ENCODE measurements at regions not wholly inside any gene's neighbourhood (a gene's known extent, or its start where the extent isn't known, plus 50 kb on each side); places are given as distances from the start of the nearest gene placed in this dataset.

DNA sequence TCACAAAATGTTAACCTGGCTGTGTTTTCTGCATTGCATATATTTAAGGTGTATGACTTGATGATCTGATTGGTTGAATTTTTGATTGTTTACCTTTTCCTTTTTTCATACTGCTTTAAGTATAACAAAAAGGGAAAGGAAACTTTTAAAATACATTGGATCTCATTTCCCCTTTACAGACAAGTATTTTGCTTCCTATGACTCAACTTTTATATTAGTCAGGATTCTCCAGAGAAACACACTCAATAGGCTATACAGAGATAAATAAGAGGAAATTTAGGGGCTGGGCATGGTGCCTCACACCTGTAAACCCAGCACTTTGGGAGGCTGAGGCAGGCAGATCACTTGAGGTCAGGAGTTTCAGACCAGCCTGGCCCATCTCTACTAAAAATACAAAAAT, 205.8 kb downstream of the TJP1 start:
- intact Hi-C loops (cut with DNase I), result no loop called here
- Histone ChIP-seq H3K4me3 (ENCODE audit: low read length in 2 of 2) (no peak overlapping the region), H3K36me3 (ENCODE audit: control insufficient read depth in 1 of 2, insufficient read depth in 2 of 2, low read length in 1 of 2) (no peaks in the 10 kb centered on the region), H3K4me1 (ENCODE audit: control insufficient read depth in 1 of 2, insufficient read depth in 2 of 2, low read length in 2 of 2) (peaks cover 0 to 3% of the 10 kb centered on the region in 2 donors), H3K27ac (ENCODE audit: low read depth in 1 of 2, low read length in 2 of 2) (no peak overlapping the region), H3K27me3 (ENCODE audit: control insufficient read depth in 1 of 2, insufficient read depth in 2 of 2, low read length in 1 of 2) (no peaks in the 10 kb centered on the region), H3K9me3 (ENCODE audit: control insufficient read depth, low read length) (no peaks in the 10 kb centered on the region)
- no peak for ATAC-seq (ENCODE audit: low FRiP score)
- DNase-seq, result no peak

DNA sequence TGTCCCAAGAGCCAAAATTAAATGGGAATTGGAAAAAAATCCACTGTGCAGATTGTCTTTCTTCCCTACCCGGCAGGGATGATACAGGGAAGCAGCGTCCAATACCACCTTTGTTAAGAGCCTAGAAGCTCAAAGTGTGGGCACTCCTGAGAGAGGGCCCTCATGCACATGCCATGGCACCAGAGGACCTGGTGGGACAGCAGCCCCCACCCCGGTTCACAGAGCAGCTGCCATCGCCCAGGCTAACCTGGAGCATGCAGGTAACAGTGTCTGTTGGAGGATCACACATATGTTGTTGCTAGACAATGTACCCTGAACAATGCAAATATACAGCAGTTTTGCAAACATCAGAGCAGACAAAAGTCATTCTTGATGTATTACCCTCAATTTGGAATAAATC, 206.5 kb downstream of the TJP1 start:
- ATAC-seq (ENCODE audit: low FRiP score) (no peak), DNase-seq (no peak)
- Histone ChIP-seq H3K27ac (ENCODE audit: low read depth in 1 of 2, low read length in 2 of 2) (no peak overlapping the region), H3K4me3 (ENCODE audit: low read length in 2 of 2) (no peak overlapping the region), H3K36me3 (ENCODE audit: control insufficient read depth in 1 of 2, insufficient read depth in 2 of 2, low read length in 1 of 2) (no peaks in the 10 kb centered on the region), H3K27me3 (ENCODE audit: control insufficient read depth in 1 of 2, insufficient read depth in 2 of 2, low read length in 1 of 2) (no peaks in the 10 kb centered on the region), H3K4me1 (ENCODE audit: control insufficient read depth in 1 of 2, insufficient read depth in 2 of 2, low read length in 2 of 2) (peaks cover 0 to 3% of the 10 kb centered on the region in 2 donors), H3K9me3 (ENCODE audit: control insufficient read depth, low read length) (no peaks in the 10 kb centered on the region)
- intact Hi-C loops (cut with DNase I), result no loop called here
- WGBS, 2 donors, result 92 to 97% methylated on average over 4 of the region's 4 CpGs

DNA sequence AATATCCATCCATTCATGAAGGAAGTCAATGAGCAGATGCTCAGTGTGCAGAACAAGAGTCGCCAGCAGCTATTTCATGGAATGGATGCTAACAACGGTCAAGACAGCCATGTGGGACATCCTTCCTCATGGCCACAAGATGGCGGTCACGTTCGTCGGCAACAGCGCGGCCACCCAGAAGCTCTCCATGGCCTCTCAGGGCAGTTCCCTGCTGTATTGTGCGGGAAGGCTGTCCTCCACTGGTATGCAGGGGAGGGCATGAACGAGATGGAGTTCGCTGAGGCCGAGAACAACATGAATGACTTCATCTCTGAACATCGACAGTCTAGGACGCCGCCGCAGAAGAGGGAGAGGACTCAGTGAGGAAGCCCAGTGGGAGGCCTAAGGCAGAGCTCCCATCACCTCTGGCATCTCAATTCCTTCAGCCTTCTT, 208.3 kb downstream of the TJP1 start:
- Histone ChIP-seq H3K4me1 (ENCODE audit: control insufficient read depth in 1 of 2, insufficient read depth in 2 of 2, low read length in 2 of 2) (peaks cover 0 to 3% of the 10 kb centered on the region in 2 donors), H3K36me3 (ENCODE audit: control insufficient read depth in 1 of 2, insufficient read depth in 2 of 2, low read length in 1 of 2) (no peaks in the 10 kb centered on the region), H3K27me3 (ENCODE audit: control insufficient read depth in 1 of 2, insufficient read depth in 2 of 2, low read length in 1 of 2) (no peaks in the 10 kb centered on the region), H3K27ac (ENCODE audit: low read depth in 1 of 2, low read length in 2 of 2) (no peak overlapping the region), H3K4me3 (ENCODE audit: low read length in 2 of 2) (no peak overlapping the region), H3K9me3 (ENCODE audit: control insufficient read depth, low read length) (no peaks in the 10 kb centered on the region)
- DNase-seq (no peak), ATAC-seq (ENCODE audit: low FRiP score) (no peak)
- intact Hi-C loops (cut with DNase I), result no loop called here
- 92 to 94% methylated on average over 16 of the region's 16 CpGs for WGBS, 2 donors

DNA sequence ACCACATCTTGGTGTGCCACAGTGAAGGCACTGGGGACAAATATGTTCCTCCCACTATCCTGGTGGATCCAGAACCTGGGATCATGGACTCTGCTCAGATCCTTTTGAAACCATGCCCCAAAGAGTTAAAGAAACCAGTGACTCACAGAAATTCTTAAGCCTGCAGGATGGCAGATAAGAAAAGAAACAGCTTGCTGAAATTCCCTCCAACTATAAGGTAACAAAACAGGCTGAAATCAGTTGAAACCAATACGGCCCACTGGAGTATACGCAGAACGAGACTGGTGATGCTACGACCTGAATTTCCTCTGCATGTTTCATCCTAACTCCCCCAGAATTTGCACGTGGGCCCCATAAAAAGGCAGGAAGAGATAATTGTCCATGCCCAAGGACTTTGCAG, 209.6 kb downstream of the TJP1 start:
- DNase-seq, result no peak
- Histone ChIP-seq H3K27me3 (ENCODE audit: control insufficient read depth in 1 of 2, insufficient read depth in 2 of 2, low read length in 1 of 2) (no peaks in the 10 kb centered on the region), H3K4me3 (ENCODE audit: low read length in 2 of 2) (no peak overlapping the region), H3K36me3 (ENCODE audit: control insufficient read depth in 1 of 2, insufficient read depth in 2 of 2, low read length in 1 of 2) (no peaks in the 10 kb centered on the region), H3K9me3 (ENCODE audit: control insufficient read depth, low read length) (no peaks in the 10 kb centered on the region), H3K27ac (ENCODE audit: low read depth in 1 of 2, low read length in 2 of 2) (no peak overlapping the region), H3K4me1 (ENCODE audit: control insufficient read depth in 1 of 2, insufficient read depth in 2 of 2, low read length in 2 of 2) (peaks cover 0 to 3% of the 10 kb centered on the region in 2 donors)
- ATAC-seq (ENCODE audit: low FRiP score), result no peak
- intact Hi-C loops (cut with DNase I), result no loop called here
- 1 to 9% methylated on average over 5 of the region's 5 CpGs for WGBS, 2 donors

DNA sequence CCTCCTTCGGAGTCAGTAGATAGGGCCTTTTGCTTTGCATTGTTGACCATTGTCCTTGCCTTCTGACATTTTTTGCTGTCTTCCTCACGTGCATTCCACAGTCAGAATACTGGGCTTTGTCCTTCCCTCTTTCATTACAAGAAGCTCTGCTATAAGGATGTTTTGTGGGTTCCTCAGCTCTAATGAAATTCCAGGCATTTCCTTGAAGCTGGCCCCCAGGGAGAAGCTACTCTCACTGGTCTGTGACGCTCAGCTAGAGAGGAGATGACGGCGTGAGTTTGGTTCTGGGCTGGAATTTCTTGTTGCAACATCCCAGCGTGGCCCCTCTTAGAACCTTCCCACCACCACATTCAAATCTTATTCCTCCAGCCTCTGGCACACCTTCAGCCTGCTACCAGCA, 210.2 kb downstream of the TJP1 start:
- no peak for ATAC-seq (ENCODE audit: low FRiP score)
- 21 to 27% methylated on average over 6 of the region's 6 CpGs for WGBS, 2 donors
- DNase-seq, result no peak

DNA sequence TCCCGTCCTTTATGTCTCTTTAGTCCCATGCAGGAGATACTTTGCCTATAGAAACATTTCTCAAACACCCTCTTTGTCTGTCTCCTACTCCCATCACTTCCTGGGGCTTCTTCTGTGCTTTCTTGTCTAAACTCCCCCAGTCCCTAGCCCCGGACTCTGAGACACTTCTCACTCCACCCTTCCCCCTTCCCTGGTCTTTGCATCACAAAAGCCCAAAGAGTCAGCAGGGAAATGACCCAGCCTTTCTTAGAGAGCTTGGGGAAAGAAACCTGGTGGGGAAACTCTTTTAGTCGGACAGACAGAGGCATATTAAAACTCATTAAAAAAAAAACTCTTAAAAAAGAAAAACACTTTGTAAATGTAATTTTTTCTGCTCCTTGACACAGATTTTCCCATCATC, 211.2 kb downstream of the TJP1 start:
- WGBS, 2 donors, result 88 to 92% methylated on average over 3 of the region's 3 CpGs
- intact Hi-C loops (cut with DNase I), result no loop called here

More for the DNA sequence above, 210.2 kb downstream of the TJP1 start:
- H3K4me1 ChIP-seq (ENCODE audit: control insufficient read depth in 1 of 2, insufficient read depth in 2 of 2, low read length in 2 of 2), result peaks cover 0 to 3% of the 10 kb centered on the region in 2 donors
- no peak overlapping the region for H3K27ac ChIP-seq (ENCODE audit: low read depth in 1 of 2, low read length in 2 of 2)
- H3K9me3 ChIP-seq (ENCODE audit: control insufficient read depth, low read length), result no peaks in the 10 kb centered on the region
- no peak overlapping the region for H3K4me3 ChIP-seq (ENCODE audit: low read length in 2 of 2)
- H3K27me3 ChIP-seq (ENCODE audit: control insufficient read depth in 1 of 2, insufficient read depth in 2 of 2, low read length in 1 of 2), result no peaks in the 10 kb centered on the region
- no peaks in the 10 kb centered on the region for H3K36me3 ChIP-seq (ENCODE audit: control insufficient read depth in 1 of 2, insufficient read depth in 2 of 2, low read length in 1 of 2)
- intact Hi-C loops (cut with DNase I), result no loop called here

DNA sequence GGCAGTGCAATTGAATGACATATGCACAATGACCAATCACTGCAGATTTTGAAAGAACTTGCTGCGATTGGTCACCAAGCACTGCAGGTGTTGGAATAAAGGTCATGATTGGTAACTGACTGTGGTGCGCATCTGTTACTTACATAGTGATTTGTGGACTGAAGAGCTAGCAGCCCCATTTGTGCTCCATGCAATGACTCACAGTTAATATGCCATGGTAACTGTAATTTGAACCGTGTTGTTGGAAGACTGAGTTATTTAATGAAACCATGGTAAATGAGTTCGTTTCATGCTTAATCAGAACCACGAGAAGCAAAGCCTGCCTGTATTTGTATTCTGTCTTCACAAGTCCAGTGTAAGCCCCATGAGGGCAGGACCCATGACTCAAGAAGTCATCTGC, 220.5 kb downstream of the TJP1 start:
- no peaks in the 10 kb centered on the region for H3K4me1 ChIP-seq (ENCODE audit: control insufficient read depth in 1 of 2, insufficient read depth in 2 of 2, low read length in 2 of 2)
- intact Hi-C loops (cut with DNase I), result no loop called here
- no peaks in the 10 kb centered on the region for H3K9me3 ChIP-seq (ENCODE audit: control insufficient read depth, low read length)
- ATAC-seq (ENCODE audit: low FRiP score) (no peak), DNase-seq (no peak)
- H3K27me3 ChIP-seq (ENCODE audit: control insufficient read depth in 1 of 2, insufficient read depth in 2 of 2, low read length in 1 of 2), result no peaks in the 10 kb centered on the region
- 93 to 96% methylated on average over 5 of the region's 5 CpGs for WGBS, 2 donors
- H3K27ac ChIP-seq (ENCODE audit: low read depth in 1 of 2, low read length in 2 of 2), result no peak overlapping the region
- no peaks in the 10 kb centered on the region for H3K36me3 ChIP-seq (ENCODE audit: control insufficient read depth in 1 of 2, insufficient read depth in 2 of 2, low read length in 1 of 2)
- H3K4me3 ChIP-seq (ENCODE audit: low read length in 2 of 2), result no peak overlapping the region

More for the DNA sequence above, 211.2 kb downstream of the TJP1 start:
- no peaks in the 10 kb centered on the region for H3K27me3 ChIP-seq (ENCODE audit: control insufficient read depth in 1 of 2, insufficient read depth in 2 of 2, low read length in 1 of 2)
- peaks cover 0 to 3% of the 10 kb centered on the region in 2 donors for H3K4me1 ChIP-seq (ENCODE audit: control insufficient read depth in 1 of 2, insufficient read depth in 2 of 2, low read length in 2 of 2)
- no peaks in the 10 kb centered on the region for H3K36me3 ChIP-seq (ENCODE audit: control insufficient read depth in 1 of 2, insufficient read depth in 2 of 2, low read length in 1 of 2)
- no peaks in the 10 kb centered on the region for H3K9me3 ChIP-seq (ENCODE audit: control insufficient read depth, low read length)
- no peak for DNase-seq
- ATAC-seq (ENCODE audit: low FRiP score), result no peak
- no peak overlapping the region for H3K27ac ChIP-seq (ENCODE audit: low read depth in 1 of 2, low read length in 2 of 2)
- no peak overlapping the region for H3K4me3 ChIP-seq (ENCODE audit: low read length in 2 of 2)

DNA sequence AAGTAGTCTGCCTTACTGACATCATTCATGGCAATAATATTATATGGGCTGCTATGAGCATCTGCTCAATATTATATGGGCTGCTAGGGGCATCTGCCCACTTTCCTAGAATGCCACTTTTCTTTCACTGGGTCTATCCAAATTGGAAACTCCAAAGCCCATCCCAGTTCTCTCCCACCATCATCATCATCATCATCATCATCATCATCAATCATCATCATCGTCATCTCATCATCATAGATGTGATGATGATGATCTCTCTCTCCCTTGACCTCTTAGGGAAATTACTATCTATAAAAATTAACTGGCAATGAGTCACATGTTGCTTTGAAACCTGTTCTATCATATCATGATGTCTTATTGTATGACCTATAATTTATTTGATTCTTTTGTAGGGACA, 222.0 kb downstream of the TJP1 start:
- WGBS, 2 donors, result 75 to 100% methylated on average over 1 of the region's 1 CpG
- DNase-seq (no peak), ATAC-seq (ENCODE audit: low FRiP score) (no peak)
- H3K36me3 ChIP-seq (ENCODE audit: control insufficient read depth in 1 of 2, insufficient read depth in 2 of 2, low read length in 1 of 2), result no peaks in the 10 kb centered on the region
- no peak overlapping the region for H3K27ac ChIP-seq (ENCODE audit: low read depth in 1 of 2, low read length in 2 of 2)
- H3K27me3 ChIP-seq (ENCODE audit: control insufficient read depth in 1 of 2, insufficient read depth in 2 of 2, low read length in 1 of 2), result no peaks in the 10 kb centered on the region
- no peaks in the 10 kb centered on the region for H3K4me1 ChIP-seq (ENCODE audit: control insufficient read depth in 1 of 2, insufficient read depth in 2 of 2, low read length in 2 of 2)
- intact Hi-C loops (cut with DNase I), result no loop called here
- no peak overlapping the region for H3K4me3 ChIP-seq (ENCODE audit: low read length in 2 of 2)
- no peaks in the 10 kb centered on the region for H3K9me3 ChIP-seq (ENCODE audit: control insufficient read depth, low read length)

DNA sequence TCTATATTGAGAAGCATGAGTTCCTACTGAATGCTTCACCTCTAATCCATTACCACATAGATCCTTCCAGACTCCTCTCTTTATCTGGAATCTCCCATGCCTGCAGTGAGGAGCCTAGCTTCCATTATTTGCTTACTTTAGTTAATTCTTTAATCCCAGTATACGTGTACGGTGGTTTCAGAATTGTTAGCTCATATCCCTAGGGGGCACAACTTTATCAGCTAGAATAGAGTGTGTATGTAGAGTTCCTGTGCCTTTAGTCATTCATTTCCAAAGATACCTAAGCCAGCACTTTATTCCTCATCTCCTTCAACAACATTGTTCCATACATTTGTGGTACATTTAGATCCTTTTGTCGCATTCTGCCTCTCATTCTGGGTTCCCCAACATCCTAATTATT, 226.0 kb downstream of the TJP1 start:
- Histone ChIP-seq H3K27ac (ENCODE audit: low read depth in 1 of 2, low read length in 2 of 2) (no peak overlapping the region), H3K4me3 (ENCODE audit: low read length in 2 of 2) (no peak overlapping the region), H3K9me3 (ENCODE audit: control insufficient read depth, low read length) (peaks cover 1% of the 10 kb centered on the region), H3K4me1 (ENCODE audit: control insufficient read depth in 1 of 2, insufficient read depth in 2 of 2, low read length in 2 of 2) (no peaks in the 10 kb centered on the region), H3K36me3 (ENCODE audit: control insufficient read depth in 1 of 2, insufficient read depth in 2 of 2, low read length in 1 of 2) (no peaks in the 10 kb centered on the region), H3K27me3 (ENCODE audit: control insufficient read depth in 1 of 2, insufficient read depth in 2 of 2, low read length in 1 of 2) (no peaks in the 10 kb centered on the region)
- 42% methylated on average over 3 of the region's 3 CpGs for WGBS, 2 donors
- DNase-seq (no peak), ATAC-seq (ENCODE audit: low FRiP score) (no peak)
- intact Hi-C loops (cut with DNase I), result no loop called here

All from aorta (tissue), 5 donors.